Nephron progenitor cell (in vitro differentiated cells): ENCODE measurements at regions not wholly inside any gene's neighbourhood (a gene's known extent, or its start where the extent isn't known, plus 50 kb on each side); places are given as distances from the start of the nearest gene placed in this dataset.
"Not testable (repeated sequence)": the region's sequence is repeated elsewhere in the genome, so short reads cannot be mapped to it uniquely, and the experiment has no call there.

Experiments used
- DNase-seq: peaks from one replicate; pipeline ENCODE4 v3.0.0; 2021
- H3K27ac Mint-ChIP-seq: 2 replicates; pipeline ENCODE4 v1.8.0; 2021; ENCODE audit warnings: mild to moderate bottlenecking, moderate library complexity, mixed read lengths
- H3K27me3 Mint-ChIP-seq: 2 replicates; pipeline ENCODE4 v1.8.0; 2021; ENCODE audit warnings: mild to moderate bottlenecking, low read depth, mixed read lengths; ENCODE audit not compliant: poor library complexity
- H3K36me3 Mint-ChIP-seq: 2 replicates; pipeline ENCODE4 v1.8.0; 2021; ENCODE audit warnings: low read depth, mixed read lengths
- H3K4me1 Mint-ChIP-seq: 2 replicates; pipeline ENCODE4 v1.8.0; 2021; ENCODE audit warnings: mixed read lengths
- H3K4me3 Mint-ChIP-seq: 2 replicates; pipeline ENCODE4 v1.8.0; 2021; ENCODE audit warnings: mild to moderate bottlenecking, moderate library complexity, mixed read lengths
- H3K9me3 Mint-ChIP-seq: 2 replicates; pipeline ENCODE4 v1.8.0; 2021; ENCODE audit warnings: mild to moderate bottlenecking, moderate library complexity, mixed read lengths
- TF ChIP-seq, protein P1 (sequence below): fragments of 200-600 bp; sonication (generic); IDR thresholded peaks from 2 replicates; pipeline ENCODE4 v1.5.0; 2021; ENCODE audit warnings: antibody characterized with exemption

DNA sequence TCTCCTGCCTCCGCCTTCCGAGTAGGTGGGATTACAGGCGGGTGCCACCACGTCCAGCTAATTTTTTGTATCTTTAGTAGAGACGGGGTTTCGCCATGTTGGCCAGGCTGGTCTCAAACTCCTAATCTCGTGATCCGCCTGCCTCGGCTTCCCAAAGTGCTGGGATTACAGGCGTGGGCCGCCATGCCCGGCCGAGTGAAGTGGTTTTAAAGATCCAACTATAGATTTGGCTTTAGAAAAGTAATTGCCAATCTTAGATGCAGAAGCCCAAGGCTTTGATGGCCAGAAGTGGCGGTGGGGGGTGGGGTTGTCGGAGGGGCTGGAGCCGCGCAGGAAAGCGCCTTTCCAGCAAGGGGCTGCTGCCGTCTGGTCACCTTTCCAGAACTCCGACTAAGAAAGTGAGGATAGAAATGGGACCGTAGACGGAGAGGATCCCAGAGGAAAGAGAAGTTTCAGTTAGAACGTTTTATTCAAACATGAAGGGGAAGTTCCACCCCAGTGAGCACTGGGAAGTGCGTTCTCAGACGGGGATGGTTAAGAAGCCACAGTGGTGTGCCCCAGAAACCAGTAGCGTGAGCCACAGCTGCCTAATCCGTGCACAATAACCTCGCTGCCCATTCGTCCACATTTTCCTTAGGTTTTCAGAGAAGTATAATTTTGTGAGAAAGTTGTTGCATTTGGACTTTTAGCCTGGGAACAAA, 69.7 kb downstream of the DLL1 start:
- H3K27ac Mint-ChIP-seq: no peak overlapping the region
- TF ChIP-seq, protein P1, sequence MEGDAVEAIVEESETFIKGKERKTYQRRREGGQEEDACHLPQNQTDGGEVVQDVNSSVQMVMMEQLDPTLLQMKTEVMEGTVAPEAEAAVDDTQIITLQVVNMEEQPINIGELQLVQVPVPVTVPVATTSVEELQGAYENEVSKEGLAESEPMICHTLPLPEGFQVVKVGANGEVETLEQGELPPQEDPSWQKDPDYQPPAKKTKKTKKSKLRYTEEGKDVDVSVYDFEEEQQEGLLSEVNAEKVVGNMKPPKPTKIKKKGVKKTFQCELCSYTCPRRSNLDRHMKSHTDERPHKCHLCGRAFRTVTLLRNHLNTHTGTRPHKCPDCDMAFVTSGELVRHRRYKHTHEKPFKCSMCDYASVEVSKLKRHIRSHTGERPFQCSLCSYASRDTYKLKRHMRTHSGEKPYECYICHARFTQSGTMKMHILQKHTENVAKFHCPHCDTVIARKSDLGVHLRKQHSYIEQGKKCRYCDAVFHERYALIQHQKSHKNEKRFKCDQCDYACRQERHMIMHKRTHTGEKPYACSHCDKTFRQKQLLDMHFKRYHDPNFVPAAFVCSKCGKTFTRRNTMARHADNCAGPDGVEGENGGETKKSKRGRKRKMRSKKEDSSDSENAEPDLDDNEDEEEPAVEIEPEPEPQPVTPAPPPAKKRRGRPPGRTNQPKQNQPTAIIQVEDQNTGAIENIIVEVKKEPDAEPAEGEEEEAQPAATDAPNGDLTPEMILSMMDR: no peak
- H3K36me3 Mint-ChIP-seq: no peaks in the 10 kb centered on the region
- H3K4me3 Mint-ChIP-seq: no peak overlapping the region
- H3K27me3 Mint-ChIP-seq: peaks cover 5% of the 10 kb centered on the region
- DNase-seq: no peak
- no peaks in the 10 kb centered on the region for H3K9me3 Mint-ChIP-seq
- peaks cover 52% of the 10 kb centered on the region for H3K4me1 Mint-ChIP-seq

DNA sequence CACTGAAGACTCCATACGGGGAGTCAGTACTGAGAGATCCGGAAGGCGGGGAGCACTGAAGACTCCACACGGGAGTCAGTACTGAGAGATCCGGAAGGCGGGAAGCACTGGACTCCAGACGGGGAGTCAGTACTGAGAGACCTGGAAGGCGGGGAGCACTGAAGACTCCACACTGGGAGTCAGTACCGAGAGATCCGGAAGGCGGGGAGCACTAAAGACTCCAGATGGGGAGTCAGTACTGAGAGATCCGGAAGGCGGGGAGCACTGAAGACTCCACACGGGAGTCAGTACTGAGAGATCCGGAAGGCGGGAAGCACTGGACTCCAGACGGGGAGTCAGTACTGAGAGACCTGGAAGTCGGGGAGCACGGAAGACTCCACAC, 77.2 kb downstream of the DLL1 start:
- not testable (repeated sequence) for H3K4me3 Mint-ChIP-seq, H3K36me3 Mint-ChIP-seq, H3K27ac Mint-ChIP-seq, DNase-seq
- H3K27me3 Mint-ChIP-seq: peaks cover 15% of the 10 kb centered on the region
- peaks cover 12% of the 10 kb centered on the region for H3K9me3 Mint-ChIP-seq
- H3K4me1 Mint-ChIP-seq: peaks cover 21% of the 10 kb centered on the region

DNA sequence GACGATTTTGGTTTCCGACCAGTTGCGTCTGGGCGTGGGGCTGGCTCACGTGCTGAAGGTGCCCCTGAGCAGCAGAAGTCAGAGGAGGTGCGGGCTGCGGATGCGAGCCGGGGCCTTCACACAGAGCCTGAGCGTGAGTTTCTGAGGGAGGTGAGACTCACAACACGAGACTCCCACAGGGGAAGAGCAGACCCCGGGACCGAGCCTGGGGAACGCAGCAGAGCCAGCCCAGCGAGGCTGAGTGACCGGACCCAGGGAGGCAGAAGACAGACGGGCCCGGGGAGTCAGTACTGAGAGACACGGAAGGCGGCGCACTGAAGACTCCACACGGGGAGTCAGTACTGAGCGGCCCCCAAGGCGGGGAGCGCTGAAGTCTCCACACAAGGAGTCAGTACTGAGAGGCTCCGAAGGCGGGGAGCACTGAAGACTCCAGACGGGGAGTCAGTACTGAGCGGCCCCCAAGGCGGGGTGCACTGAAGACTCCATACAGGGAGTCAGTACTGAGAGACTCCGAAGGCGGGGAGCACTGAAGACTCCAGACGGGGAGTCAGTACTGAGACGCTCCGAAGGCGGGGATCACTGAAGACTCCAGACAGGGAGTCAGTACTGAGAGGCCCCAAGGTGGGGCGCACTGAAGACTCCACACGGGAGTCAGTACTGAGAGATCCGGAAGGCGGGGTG, 77.8 kb downstream of the DLL1 start:
- TF ChIP-seq, protein P1: no peak
- DNase-seq: no peak
- Mint-ChIP-seq H3K4me3 (no peak overlapping the region), H3K9me3 (peaks cover 12% of the 10 kb centered on the region), H3K27ac (no peak overlapping the region), H3K36me3 (peaks cover 5% of the 10 kb centered on the region), H3K27me3 (peaks cover 15% of the 10 kb centered on the region), H3K4me1 (peaks cover 22% of the 10 kb centered on the region)

DNA sequence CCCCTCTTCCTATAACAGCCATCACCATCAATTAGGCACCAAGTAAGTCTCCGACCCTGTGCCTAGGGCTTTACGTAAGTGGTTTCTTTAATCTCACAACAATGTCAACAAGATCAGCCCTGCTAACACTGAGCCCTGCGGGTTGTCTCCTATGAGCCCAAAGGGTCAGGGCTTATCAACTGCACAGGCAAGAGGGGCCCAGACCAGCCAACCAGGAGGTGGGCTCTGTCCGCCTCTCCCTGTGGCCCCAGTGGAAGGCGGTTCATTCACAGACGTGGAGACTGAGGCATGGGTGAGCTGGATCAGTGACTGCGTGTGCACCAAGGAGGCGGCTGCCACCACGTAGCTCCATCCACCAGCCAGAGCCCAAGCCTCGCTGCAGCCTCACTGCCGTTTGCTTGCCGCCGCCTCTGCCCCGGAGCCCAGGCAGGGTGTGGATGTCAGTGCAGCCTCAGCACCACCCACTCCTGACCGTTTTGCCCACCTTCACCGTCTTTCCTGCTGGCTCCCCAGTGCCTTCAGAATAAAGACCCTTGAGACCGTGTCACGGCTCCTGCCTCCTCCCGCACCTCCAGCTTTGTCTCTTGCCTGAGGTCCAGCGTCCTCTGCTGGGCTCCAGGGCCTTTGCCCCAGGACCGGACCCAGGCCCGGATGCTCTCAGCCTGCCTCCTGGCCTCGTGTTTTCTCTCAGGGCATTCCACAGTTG, 78.7 kb downstream of the DLL1 start:
- Mint-ChIP-seq H3K4me3 (no peak overlapping the region), H3K27me3 (peaks cover 15% of the 10 kb centered on the region), H3K9me3 (peaks cover 12% of the 10 kb centered on the region), H3K27ac (peak overlapping the region; percentile 57), H3K4me1 (peaks cover 28% of the 10 kb centered on the region), H3K36me3 (peaks cover 5% of the 10 kb centered on the region)
- TF ChIP-seq, protein P1: no peak
- DNase-seq: no peak

DNA sequence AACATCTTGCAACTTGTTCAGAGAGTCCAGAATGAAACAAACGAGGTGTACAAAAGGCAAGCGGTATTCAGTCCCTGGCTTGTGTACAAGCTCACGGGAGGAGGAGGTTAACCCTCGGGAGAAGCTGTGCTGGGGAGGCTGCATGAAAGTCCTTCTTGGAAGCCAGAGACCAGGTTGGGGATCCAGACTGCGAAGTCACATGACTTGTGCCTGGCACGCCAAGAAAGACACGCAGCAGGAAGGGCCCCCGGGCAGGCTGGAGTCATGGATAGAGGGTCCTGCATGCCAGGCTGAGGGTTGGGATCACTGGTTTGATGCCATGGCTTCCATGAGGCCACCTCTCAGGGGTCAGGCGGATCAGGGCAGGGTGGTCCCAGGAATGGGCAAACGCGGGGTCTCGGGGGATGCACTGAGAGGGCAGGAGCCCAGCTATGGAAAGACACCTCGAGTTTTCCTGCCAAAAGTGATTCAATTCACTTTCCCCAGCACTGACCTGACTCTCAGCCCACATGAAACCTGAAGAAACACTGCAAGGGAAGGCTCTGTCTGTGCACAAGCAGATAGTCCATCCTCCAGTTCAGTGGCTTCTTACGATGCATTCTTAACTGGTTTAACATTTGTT, 79.4 kb downstream of the DLL1 start:
- no peak for DNase-seq
- Mint-ChIP-seq H3K27me3 (peaks cover 15% of the 10 kb centered on the region), H3K27ac (peak overlapping the region; percentile 57), H3K4me3 (no peak overlapping the region), H3K9me3 (peaks cover 12% of the 10 kb centered on the region), H3K36me3 (peaks cover 5% of the 10 kb centered on the region), H3K4me1 (peaks cover 28% of the 10 kb centered on the region)
- TF ChIP-seq, protein P1: no peak
